Liver (tissue), 8 donors: ENCODE measurements at regions not wholly inside any gene's neighbourhood (a gene's known extent, or its start where the extent isn't known, plus 50 kb on each side); places are given as distances from the start of the nearest gene placed in this dataset.

Experiments used
- DNase-seq: peaks from one replicate; pipeline ENCODE4 v3.0.0-alpha.2; 2017; ENCODE audit warnings: low spot score
- H3K27ac ChIP-seq, 2 donors: one replicate each; pipeline ENCODE4 v1.7.0; 2013; ENCODE audit warnings: inconsistent platforms in 2 of 2, low read length in 2 of 2, control low read depth in 1 of 2, low read depth in 1 of 2, mild to moderate bottlenecking in 1 of 2
- H3K27me3 ChIP-seq, 4 donors: one replicate each; pipeline versions ENCODE4 v1.6.1 to v1.7.0; 2013; ENCODE audit warnings: low read length in 3 of 4, inconsistent platforms in 1 of 4, mild to moderate bottlenecking in 1 of 4, moderate library complexity in 1 of 4; ENCODE audit not compliant: control insufficient read depth in 4 of 4, insufficient read depth in 4 of 4
- H3K36me3 ChIP-seq, 4 donors: one replicate each; pipeline versions ENCODE4 v1.6.1 to v1.7.0; 2013; ENCODE audit warnings: low read length in 3 of 4, mild to moderate bottlenecking in 3 of 4, low read depth in 1 of 4, moderate library complexity in 1 of 4; ENCODE audit not compliant: control insufficient read depth in 4 of 4, insufficient read depth in 3 of 4
- H3K4me1 ChIP-seq, 4 donors: one replicate each; pipeline versions ENCODE4 v1.6.1 to v1.7.0; 2013; ENCODE audit warnings: low read length in 3 of 4, mild to moderate bottlenecking in 3 of 4, moderate library complexity in 1 of 4; ENCODE audit not compliant: control insufficient read depth in 4 of 4, insufficient read depth in 4 of 4
- H3K4me3 ChIP-seq, 3 donors: one replicate each; pipeline versions ENCODE4 v1.6.1 to v1.7.0; 2013; ENCODE audit warnings: low read length in 3 of 3, control low read depth in 1 of 3, low read depth in 1 of 3, mild to moderate bottlenecking in 1 of 3
- H3K9ac ChIP-seq, 2 donors: one replicate each; pipeline ENCODE4 v1.7.0; 2013; ENCODE audit warnings: low read length in 2 of 2, mild to moderate bottlenecking in 2 of 2, moderate library complexity in 2 of 2, control low read depth in 1 of 2, low read depth in 1 of 2
- H3K9me3 ChIP-seq, 4 donors: one replicate each; pipeline versions ENCODE4 v1.6.1 to v1.7.0; 2013; ENCODE audit warnings: low read length in 3 of 4; ENCODE audit not compliant: control insufficient read depth in 4 of 4
- ATF3 ChIP-seq: IDR thresholded peaks from 2 replicates; pipeline ENCODE4 v1.6.1; 2016; ENCODE audit warnings: antibody characterized with exemption
- CTCF ChIP-seq: fragments of 150-350 bp; IDR thresholded peaks from 2 replicates; pipeline ENCODE4 v1.5.1; 2017; ENCODE audit warnings: improper control_type of control experiment, low read depth, low read length; ENCODE audit not compliant: missing input control
- EGR1 ChIP-seq, 2 donors: IDR thresholded peaks; 2 replicates each; pipeline ENCODE4 v1.6.1; 2016 to 2018; ENCODE audit warnings: antibody characterized with exemption in 2 of 2, low read depth in 2 of 2
- FOXA1 ChIP-seq: IDR thresholded peaks from 2 replicates; pipeline ENCODE4 v1.6.1; 2016; ENCODE audit warnings: antibody characterized with exemption
- FOXA2 ChIP-seq: IDR thresholded peaks from 2 replicates; pipeline ENCODE4 v1.6.1; 2016; ENCODE audit warnings: antibody characterized with exemption
- GABPA ChIP-seq, 2 donors: IDR thresholded peaks in 1 of 2; conservative IDR thresholded peaks in 1 of 2; 2 replicates each; pipeline ENCODE4 v1.6.1; 2016; ENCODE audit warnings: antibody characterized with exemption in 2 of 2, mild to moderate bottlenecking in 1 of 2, moderate library complexity in 1 of 2
- HNF4A ChIP-seq, 2 donors: conservative IDR thresholded peaks; 2 replicates each; pipeline ENCODE4 v1.6.1; 2016; ENCODE audit warnings: antibody characterized with exemption in 2 of 2, mild to moderate bottlenecking in 2 of 2
- HNF4G ChIP-seq: IDR thresholded peaks from 2 replicates; pipeline ENCODE4 v1.6.1; 2016; ENCODE audit warnings: antibody characterized with exemption
- JUND ChIP-seq, 2 donors: IDR thresholded peaks; 2 replicates each; pipeline ENCODE4 v1.6.1; 2016; ENCODE audit warnings: antibody characterized with exemption in 2 of 2
- MAX ChIP-seq: IDR thresholded peaks from 2 replicates; pipeline ENCODE4 v1.6.1; 2016; ENCODE audit warnings: antibody characterized with exemption
- NR2F2 ChIP-seq: IDR thresholded peaks from 2 replicates; pipeline ENCODE4 v1.6.1; 2016; ENCODE audit warnings: antibody characterized with exemption
- RAD21 ChIP-seq, 2 donors: IDR thresholded peaks; 2 replicates each; pipeline ENCODE4 v1.6.1; 2016; ENCODE audit warnings: antibody characterized with exemption in 2 of 2, mild to moderate bottlenecking in 2 of 2
- REST ChIP-seq: IDR thresholded peaks from 2 replicates; pipeline ENCODE4 v1.6.1; 2016; ENCODE audit warnings: antibody characterized with exemption, mild to moderate bottlenecking
- RXRA ChIP-seq, 2 donors: IDR thresholded peaks; 2 replicates each; pipeline ENCODE4 v1.6.1; 2017 to 2018; ENCODE audit warnings: antibody characterized with exemption in 2 of 2, mild to moderate bottlenecking in 1 of 2
- SP1 ChIP-seq: IDR thresholded peaks from 2 replicates; pipeline ENCODE4 v1.6.1; 2018; ENCODE audit warnings: antibody characterized with exemption, mild to moderate bottlenecking
- TAF1 ChIP-seq: conservative IDR thresholded peaks from 2 replicates; pipeline ENCODE4 v1.6.1; 2016; ENCODE audit warnings: antibody characterized with exemption, mild to moderate bottlenecking
- YY1 ChIP-seq: IDR thresholded peaks from 2 replicates; pipeline ENCODE4 v1.6.1; 2016; ENCODE audit warnings: antibody characterized with exemption, mild to moderate bottlenecking
- ZBTB33 ChIP-seq: IDR thresholded peaks from 2 replicates; pipeline ENCODE4 v1.6.1; 2016; ENCODE audit warnings: antibody characterized with exemption
- WGBS: extraction: QIAGEN DNeasy Blood & Tissue Kit; methylation state at CpG from one replicate; pipeline ENCODE4 v1.1.7; 2013; 5-methylcytosine and 5-hydroxymethylcytosine counted together
- donor health status: healthy.
- donor health status: healthy.
- donor health status: healthy.
- donor health status: healthy.
- donor health status: healthy.

GRCh38 chr5:3140117-3140516 lies 388.6 kb upstream of the IRX2 start:
- no peaks in the 10 kb centered on the region for H3K27me3 ChIP-seq
- no peak for DNase-seq
- TF ChIP-seq RXRA (IDR thresholded peaks at IDR 0.05) (no peak), ATF3 (no peak), CTCF (no peak), SP1 (no peak), ZBTB33 (no peak), EGR1 (IDR thresholded peaks at IDR 0.05; ENCODE audit: low read depth in 2 of 2) (no peak), HNF4G (no peak), NR2F2 (no peak), TAF1 (no peak), HNF4A (conservative IDR thresholded peaks at IDR 0.05) (no peak), MAX (no peak), GABPA (IDR thresholded peaks at IDR 0.05 in 1 of 2, conservative IDR thresholded peaks at IDR 0.05 in 1 of 2) (no peak), REST (no peak), RAD21 (IDR thresholded peaks at IDR 0.05) (no peak), YY1 (no peak), JUND (IDR thresholded peaks at IDR 0.05) (no peak), FOXA2 (no peak), FOXA1 (no peak)
- H3K9ac ChIP-seq: no peak overlapping the region
- H3K4me1 ChIP-seq: no peaks in the 10 kb centered on the region
- H3K36me3 ChIP-seq: no peaks in the 10 kb centered on the region
- no peaks in the 10 kb centered on the region for H3K9me3 ChIP-seq
- H3K27ac ChIP-seq: no peak overlapping the region
- H3K4me3 ChIP-seq: no peak overlapping the region
- 87% methylated on average over 7 of the region's 7 CpGs for WGBS
